ENCODE measurements at regions not wholly inside any gene's neighbourhood (a gene's known extent, or its start where the extent isn't known, plus 50 kb on each side); places are given as distances from the start of the nearest gene placed in this dataset.

- in situ Hi-C loops (cut with MboI; ENCODE audit: low pct_unique_long_range_greater_than_20kb, low sequenced_read_pairs, unreplicated experiment) = no loop called here
- DNase-seq (ENCODE audit: low spot score) = no peak
- TF ChIP-seq CTCF (IDR thresholded peaks at IDR 0.05; ENCODE audit: extremely low read depth, insufficient read depth, missing control alignments) = no peak
Measured at GRCh38 chr16:17647879-17648872, 177.4 kb upstream of the XYLT1 start.

GRCh38 chr16:17643935-17644334 is 173.2 kb upstream of the XYLT1 start:
- in situ Hi-C loops (cut with MboI; ENCODE audit: low pct_unique_long_range_greater_than_20kb, low sequenced_read_pairs, unreplicated experiment) = no loop called here
- TF ChIP-seq CTCF (IDR thresholded peaks at IDR 0.05; ENCODE audit: extremely low read depth, insufficient read depth, missing control alignments) = no peak
- DNase-seq (ENCODE audit: low spot score) = no peak

- TF ChIP-seq CTCF (IDR thresholded peaks at IDR 0.05; ENCODE audit: extremely low read depth, insufficient read depth, missing control alignments) = no peak
- in situ Hi-C loops (cut with MboI; ENCODE audit: low pct_unique_long_range_greater_than_20kb, low sequenced_read_pairs, unreplicated experiment) = no loop called here
- DNase-seq (ENCODE audit: low spot score) = no peak
Measured at GRCh38 chr16:17641990-17642389, 171.2 kb upstream of the XYLT1 start.

GRCh38 chr16:17638134-17638533 is 167.4 kb upstream of the XYLT1 start:
- no peak for DNase-seq (ENCODE audit: low spot score)
- TF ChIP-seq CTCF (IDR thresholded peaks at IDR 0.05; ENCODE audit: extremely low read depth, insufficient read depth, missing control alignments) = no peak
- in situ Hi-C loops (cut with MboI; ENCODE audit: low pct_unique_long_range_greater_than_20kb, low sequenced_read_pairs, unreplicated experiment) = no loop called here

- no peak for TF ChIP-seq CTCF (IDR thresholded peaks at IDR 0.05; ENCODE audit: extremely low read depth, insufficient read depth, missing control alignments)
- in situ Hi-C loops (cut with MboI; ENCODE audit: low pct_unique_long_range_greater_than_20kb, low sequenced_read_pairs, unreplicated experiment) = no loop called here
- no peak for DNase-seq (ENCODE audit: low spot score)
Measured at GRCh38 chr16:17635183-17635582, 164.4 kb upstream of the XYLT1 start.

GRCh38 chr16:17633181-17633951 is 162.6 kb upstream of the XYLT1 start:
- no peak for TF ChIP-seq CTCF (IDR thresholded peaks at IDR 0.05; ENCODE audit: extremely low read depth, insufficient read depth, missing control alignments)
- no peak for DNase-seq (ENCODE audit: low spot score)
- in situ Hi-C loops (cut with MboI; ENCODE audit: low pct_unique_long_range_greater_than_20kb, low sequenced_read_pairs, unreplicated experiment) = no loop called here

All from GM13977 (cell line).